Kidney (tissue), 13 donors: ENCODE measurements at regions not wholly inside any gene's neighbourhood (a gene's known extent, or its start where the extent isn't known, plus 50 kb on each side); places are given as distances from the start of the nearest gene placed in this dataset.

Experiments
- DNase-seq, 5 donors: peaks; one replicate each; pipeline ENCODE4 v3.0.0-alpha.2; 2013 to 2020
- FAIRE-seq: peaks from 2 replicates; lab custom pipeline; 2012; peaks lifted over from hg19 to GRCh38; lab: Jason Lieb, UNC
- H3K27ac ChIP-seq, 2 donors: one replicate each; pipeline ENCODE4 v1.7.0; 2013; ENCODE audit warnings: low read depth in 2 of 2, low read length in 2 of 2, inconsistent platforms in 1 of 2
- H3K27me3 ChIP-seq: one replicate; pipeline ENCODE4 v1.7.1; 2013; ENCODE audit warnings: low read length, inconsistent platforms; ENCODE audit not compliant: control insufficient read depth, insufficient read depth
- H3K36me3 ChIP-seq, 3 donors: one replicate each; pipeline versions ENCODE4 v1.7.0 to v1.7.1; 2013; ENCODE audit warnings: low read length in 3 of 3, control low read depth in 1 of 3, inconsistent platforms in 1 of 3; ENCODE audit not compliant: insufficient read depth in 3 of 3, control insufficient read depth in 2 of 3
- H3K4me1 ChIP-seq, 3 donors: one replicate each; pipeline versions ENCODE4 v1.7.0 to v1.7.1; 2013; ENCODE audit warnings: low read length in 3 of 3, inconsistent platforms in 1 of 3, low read depth in 1 of 3; ENCODE audit not compliant: control insufficient read depth in 2 of 3, insufficient read depth in 2 of 3
- H3K4me3 ChIP-seq, 3 donors: one replicate each; pipeline versions ENCODE4 v1.7.0 to v1.8.1; 2013; ENCODE audit warnings: low read length in 3 of 3, control low read depth in 1 of 3, inconsistent platforms in 1 of 3
- H3K9ac ChIP-seq, 3 donors: one replicate each; pipeline versions ENCODE4 v1.7.0 to v1.7.1; 2013; ENCODE audit warnings: low read length in 3 of 3, control low read depth in 1 of 3, inconsistent platforms in 1 of 3
- H3K9me3 ChIP-seq, 3 donors: one replicate each; pipeline versions ENCODE4 v1.7.0 to v1.7.1; 2013; ENCODE audit warnings: low read length in 3 of 3, control low read depth in 1 of 3, inconsistent platforms in 1 of 3; ENCODE audit not compliant: control insufficient read depth in 2 of 3, insufficient read depth in 1 of 3
- intact Hi-C: fragments of 100-400 bp; cut with DNase I; formaldehyde crosslinking; loops from one replicate; pipeline ENCODE4 v1.11.1; 2022
- TF ChIP-seq, protein P1 (sequence below): IDR thresholded peaks from 3 replicates; pipeline ENCODE4 v1.5.1; 2012; ENCODE audit warnings: mild to moderate bottlenecking, moderate library complexity, borderline replicate concordance; ENCODE audit not compliant: insufficient read depth; ENCODE audit errors: extremely low read depth
- donor health status: control.
- donor health status: control.
- donor health status: control.
- donor health status: control.
- donor health status: control.
- donor health status: DM: yes; HTN: yes; CAD: no.
- donor health status: Normal renal cell carcinoma (clear cell type).

DNA sequence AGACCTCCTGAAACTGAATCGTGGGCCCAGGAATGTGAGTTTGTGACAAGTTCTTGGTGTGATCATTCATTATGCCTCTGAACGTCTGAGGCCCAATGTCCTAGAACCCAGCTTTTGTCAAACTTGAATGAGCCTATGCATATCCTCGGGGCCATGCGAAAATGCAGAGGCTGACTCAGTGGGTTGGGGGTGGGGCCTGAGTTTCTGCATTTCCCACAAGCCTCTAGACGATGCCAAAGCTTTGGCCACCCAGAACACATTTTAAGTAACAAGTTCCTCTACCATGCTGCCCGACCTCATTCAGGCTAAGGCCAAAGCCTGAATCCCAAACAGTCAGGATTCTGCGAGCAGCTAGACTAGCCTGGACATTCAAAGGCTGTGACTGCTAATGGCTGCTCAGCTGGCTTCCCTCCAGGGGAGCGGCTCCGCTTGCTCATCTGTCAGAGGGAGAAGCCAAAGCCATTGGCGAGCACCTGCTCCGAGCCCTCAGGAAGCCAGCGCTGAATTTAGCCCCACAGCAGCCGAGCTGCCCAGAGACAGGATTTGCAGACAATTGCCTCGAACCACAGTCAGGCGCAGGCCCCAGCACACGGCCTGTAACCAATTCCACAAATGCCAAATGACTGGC, 177.5 kb downstream of the ZDHHC21 start:
- TF ChIP-seq, protein P1, sequence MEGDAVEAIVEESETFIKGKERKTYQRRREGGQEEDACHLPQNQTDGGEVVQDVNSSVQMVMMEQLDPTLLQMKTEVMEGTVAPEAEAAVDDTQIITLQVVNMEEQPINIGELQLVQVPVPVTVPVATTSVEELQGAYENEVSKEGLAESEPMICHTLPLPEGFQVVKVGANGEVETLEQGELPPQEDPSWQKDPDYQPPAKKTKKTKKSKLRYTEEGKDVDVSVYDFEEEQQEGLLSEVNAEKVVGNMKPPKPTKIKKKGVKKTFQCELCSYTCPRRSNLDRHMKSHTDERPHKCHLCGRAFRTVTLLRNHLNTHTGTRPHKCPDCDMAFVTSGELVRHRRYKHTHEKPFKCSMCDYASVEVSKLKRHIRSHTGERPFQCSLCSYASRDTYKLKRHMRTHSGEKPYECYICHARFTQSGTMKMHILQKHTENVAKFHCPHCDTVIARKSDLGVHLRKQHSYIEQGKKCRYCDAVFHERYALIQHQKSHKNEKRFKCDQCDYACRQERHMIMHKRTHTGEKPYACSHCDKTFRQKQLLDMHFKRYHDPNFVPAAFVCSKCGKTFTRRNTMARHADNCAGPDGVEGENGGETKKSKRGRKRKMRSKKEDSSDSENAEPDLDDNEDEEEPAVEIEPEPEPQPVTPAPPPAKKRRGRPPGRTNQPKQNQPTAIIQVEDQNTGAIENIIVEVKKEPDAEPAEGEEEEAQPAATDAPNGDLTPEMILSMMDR, result no peak
- H3K9me3 ChIP-seq, result no peaks in the 10 kb centered on the region
- no peak overlapping the region for H3K9ac ChIP-seq
- no peaks in the 10 kb centered on the region for H3K27me3 ChIP-seq
- FAIRE-seq, result no peak
- H3K4me1 ChIP-seq, result no peaks in the 10 kb centered on the region
- DNase-seq, result peak in 1 of 5 donors; percentile 37
- intact Hi-C loops, result no loop called here
- no peak overlapping the region for H3K4me3 ChIP-seq
- H3K36me3 ChIP-seq, result no peaks in the 10 kb centered on the region
- H3K27ac ChIP-seq, result no peak overlapping the region

DNA sequence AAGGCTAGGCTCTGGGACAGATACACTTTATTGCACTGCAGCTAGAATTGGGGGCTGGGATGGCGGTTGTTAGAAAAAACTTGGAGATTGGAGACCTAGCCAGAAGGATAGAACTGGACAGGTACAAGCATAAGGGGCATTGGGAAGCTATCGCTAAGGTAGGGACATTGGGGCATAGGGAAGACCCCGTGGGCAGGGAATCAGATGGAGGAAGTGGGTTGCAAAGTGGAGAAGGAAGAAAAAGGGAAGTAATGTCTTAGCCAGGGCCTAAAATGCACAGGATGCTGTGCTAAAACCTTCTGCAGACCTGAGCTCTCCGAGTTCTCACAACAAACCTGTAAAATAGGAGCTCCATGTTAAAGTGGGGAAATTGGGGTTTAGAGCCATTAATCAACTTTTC, 178.2 kb downstream of the ZDHHC21 start:
- no peak for FAIRE-seq
- TF ChIP-seq, protein P1, result no peak
- Histone ChIP-seq H3K27ac (no peak overlapping the region), H3K4me1 (no peaks in the 10 kb centered on the region), H3K36me3 (no peaks in the 10 kb centered on the region), H3K9me3 (no peaks in the 10 kb centered on the region), H3K27me3 (no peaks in the 10 kb centered on the region), H3K4me3 (no peak overlapping the region), H3K9ac (no peak overlapping the region)
- intact Hi-C loops, result no loop called here
- DNase-seq, result no peak

DNA sequence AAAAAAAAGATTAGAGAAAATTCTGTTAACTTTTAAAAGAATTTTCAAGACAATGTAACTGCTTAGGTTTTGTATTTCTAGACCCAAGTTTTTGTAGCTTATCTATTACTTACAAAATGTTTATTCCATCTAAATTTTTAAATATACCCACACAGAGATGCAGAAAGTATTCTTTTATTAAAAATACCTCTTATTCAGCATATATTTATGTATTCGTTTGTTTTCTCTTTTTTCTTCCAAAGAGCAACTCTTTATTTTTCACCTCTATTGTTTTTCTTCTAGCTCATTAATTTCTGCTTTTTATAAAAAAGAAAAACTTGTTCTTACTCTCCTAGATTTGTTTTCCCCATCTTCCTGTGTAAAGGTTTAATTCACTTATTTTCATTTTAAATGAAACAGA, 180.3 kb downstream of the ZDHHC21 start:
- Histone ChIP-seq H3K4me1 (no peaks in the 10 kb centered on the region), H3K9me3 (no peaks in the 10 kb centered on the region), H3K9ac (no peak overlapping the region), H3K27me3 (no peaks in the 10 kb centered on the region), H3K27ac (no peak overlapping the region), H3K4me3 (no peak overlapping the region), H3K36me3 (no peaks in the 10 kb centered on the region)
- TF ChIP-seq, protein P1, result no peak
- intact Hi-C loops, result no loop called here
- no peak for FAIRE-seq
- no peak for DNase-seq

DNA sequence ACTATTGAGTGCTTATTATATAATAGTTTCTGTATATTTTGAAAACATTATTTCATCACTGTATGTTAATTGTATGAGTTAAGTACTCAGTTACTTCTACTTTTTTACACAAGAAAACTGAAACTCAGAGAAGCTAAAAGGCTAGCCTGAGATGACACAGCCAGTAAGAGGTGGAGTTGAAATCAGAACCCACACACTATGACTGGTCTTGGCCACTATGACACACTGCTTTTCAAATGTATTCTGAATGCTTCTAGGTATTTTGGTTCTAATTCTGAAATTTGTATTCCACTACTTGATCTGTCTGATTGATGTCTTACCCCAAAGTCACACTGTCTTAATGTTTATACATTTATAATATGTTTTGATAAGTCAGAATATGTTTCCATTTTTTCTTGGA, 181.8 kb downstream of the ZDHHC21 start:
- TF ChIP-seq, protein P1, result no peak
- no peak overlapping the region for H3K27ac ChIP-seq
- no peaks in the 10 kb centered on the region for H3K27me3 ChIP-seq
- no peaks in the 10 kb centered on the region for H3K9me3 ChIP-seq
- H3K9ac ChIP-seq, result no peak overlapping the region
- intact Hi-C loops, result no loop called here
- no peak overlapping the region for H3K4me3 ChIP-seq
- DNase-seq (no peak), FAIRE-seq (no peak)
- no peaks in the 10 kb centered on the region for H3K4me1 ChIP-seq
- no peaks in the 10 kb centered on the region for H3K36me3 ChIP-seq
